ENCODE measurements at regions not wholly inside any gene's neighbourhood (a gene's known extent, or its start where the extent isn't known, plus 50 kb on each side); places are given as distances from the start of the nearest gene placed in this dataset.

DNA sequence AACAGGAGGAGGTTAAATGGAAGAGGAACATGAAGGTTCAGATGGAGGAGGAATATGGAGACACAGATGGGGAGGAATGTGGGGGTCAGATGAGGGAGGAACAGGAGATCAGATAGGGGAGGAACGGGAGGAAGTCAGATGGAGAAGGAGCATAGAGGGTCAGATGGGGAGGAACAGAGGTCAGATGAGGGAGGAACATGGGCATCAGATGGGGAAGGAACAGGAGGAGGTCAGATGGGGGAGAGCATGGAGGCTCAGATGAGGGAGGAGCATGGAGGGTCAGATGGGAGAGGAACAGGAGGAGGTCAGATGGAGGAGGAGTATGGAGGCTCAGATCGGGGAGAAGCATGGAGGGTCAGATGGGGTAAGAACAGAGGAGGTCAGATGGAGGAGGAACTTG, 290.6 kb downstream of the BMP7 start:
- TF ChIP-seq, protein P1, sequence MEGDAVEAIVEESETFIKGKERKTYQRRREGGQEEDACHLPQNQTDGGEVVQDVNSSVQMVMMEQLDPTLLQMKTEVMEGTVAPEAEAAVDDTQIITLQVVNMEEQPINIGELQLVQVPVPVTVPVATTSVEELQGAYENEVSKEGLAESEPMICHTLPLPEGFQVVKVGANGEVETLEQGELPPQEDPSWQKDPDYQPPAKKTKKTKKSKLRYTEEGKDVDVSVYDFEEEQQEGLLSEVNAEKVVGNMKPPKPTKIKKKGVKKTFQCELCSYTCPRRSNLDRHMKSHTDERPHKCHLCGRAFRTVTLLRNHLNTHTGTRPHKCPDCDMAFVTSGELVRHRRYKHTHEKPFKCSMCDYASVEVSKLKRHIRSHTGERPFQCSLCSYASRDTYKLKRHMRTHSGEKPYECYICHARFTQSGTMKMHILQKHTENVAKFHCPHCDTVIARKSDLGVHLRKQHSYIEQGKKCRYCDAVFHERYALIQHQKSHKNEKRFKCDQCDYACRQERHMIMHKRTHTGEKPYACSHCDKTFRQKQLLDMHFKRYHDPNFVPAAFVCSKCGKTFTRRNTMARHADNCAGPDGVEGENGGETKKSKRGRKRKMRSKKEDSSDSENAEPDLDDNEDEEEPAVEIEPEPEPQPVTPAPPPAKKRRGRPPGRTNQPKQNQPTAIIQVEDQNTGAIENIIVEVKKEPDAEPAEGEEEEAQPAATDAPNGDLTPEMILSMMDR (conservative IDR thresholded peaks at IDR 0.05), result no peak
- no peak for TF ChIP-seq ZFX (IDR thresholded peaks at IDR 0.05)
